Kidney (tissue), 13 donors: ENCODE measurements at regions not wholly inside any gene's neighbourhood (a gene's known extent, or its start where the extent isn't known, plus 50 kb on each side); places are given as distances from the start of the nearest gene placed in this dataset.

Source experiments
- DNase-seq, 5 donors: peaks; one replicate each; pipeline ENCODE4 v3.0.0-alpha.2; 2013 to 2020
- FAIRE-seq: peaks from 2 replicates; lab custom pipeline; 2012; peaks lifted over from hg19 to GRCh38; lab: Jason Lieb, UNC
- H3K27ac ChIP-seq, 2 donors: one replicate each; pipeline ENCODE4 v1.7.0; 2013; ENCODE audit warnings: low read depth in 2 of 2, low read length in 2 of 2, inconsistent platforms in 1 of 2
- H3K27me3 ChIP-seq: one replicate; pipeline ENCODE4 v1.7.1; 2013; ENCODE audit warnings: low read length, inconsistent platforms; ENCODE audit not compliant: control insufficient read depth, insufficient read depth
- H3K36me3 ChIP-seq, 3 donors: one replicate each; pipeline versions ENCODE4 v1.7.0 to v1.7.1; 2013; ENCODE audit warnings: low read length in 3 of 3, control low read depth in 1 of 3, inconsistent platforms in 1 of 3; ENCODE audit not compliant: insufficient read depth in 3 of 3, control insufficient read depth in 2 of 3
- H3K4me1 ChIP-seq, 3 donors: one replicate each; pipeline versions ENCODE4 v1.7.0 to v1.7.1; 2013; ENCODE audit warnings: low read length in 3 of 3, inconsistent platforms in 1 of 3, low read depth in 1 of 3; ENCODE audit not compliant: control insufficient read depth in 2 of 3, insufficient read depth in 2 of 3
- H3K4me3 ChIP-seq, 3 donors: one replicate each; pipeline versions ENCODE4 v1.7.0 to v1.8.1; 2013; ENCODE audit warnings: low read length in 3 of 3, control low read depth in 1 of 3, inconsistent platforms in 1 of 3
- H3K9ac ChIP-seq, 3 donors: one replicate each; pipeline versions ENCODE4 v1.7.0 to v1.7.1; 2013; ENCODE audit warnings: low read length in 3 of 3, control low read depth in 1 of 3, inconsistent platforms in 1 of 3
- H3K9me3 ChIP-seq, 3 donors: one replicate each; pipeline versions ENCODE4 v1.7.0 to v1.7.1; 2013; ENCODE audit warnings: low read length in 3 of 3, control low read depth in 1 of 3, inconsistent platforms in 1 of 3; ENCODE audit not compliant: control insufficient read depth in 2 of 3, insufficient read depth in 1 of 3
- CTCF ChIP-seq: IDR thresholded peaks from 3 replicates; pipeline ENCODE4 v1.5.1; 2012; ENCODE audit warnings: mild to moderate bottlenecking, moderate library complexity, borderline replicate concordance; ENCODE audit not compliant: insufficient read depth; ENCODE audit errors: extremely low read depth
- intact Hi-C: fragments of 100-400 bp; cut with DNase I; formaldehyde crosslinking; loops from one replicate; pipeline ENCODE4 v1.11.1; 2022
- donor health status: control.
- donor health status: control.
- donor health status: control.
- donor health status: control.
- donor health status: control.
- donor health status: DM: yes; HTN: yes; CAD: no.
- donor health status: Normal renal cell carcinoma (clear cell type).

- DNase-seq = no peak
- intact Hi-C loops = no loop called here
- FAIRE-seq = no peak
These were observed 363.9 kb upstream of the TNRC6C start for GRCh38 chr17:77594416-77595209.

GRCh38 chr17:77596491-77597417 is 361.7 kb upstream of the TNRC6C start:
- H3K9ac ChIP-seq = no peak overlapping the region
- no peak overlapping the region for H3K27ac ChIP-seq
- H3K27me3 ChIP-seq = no peaks in the 10 kb centered on the region
- H3K4me1 ChIP-seq = peaks cover 0 to 5% (median 0%) of the 10 kb centered on the region in 3 donors
- H3K4me3 ChIP-seq = no peak overlapping the region
- TF ChIP-seq CTCF = no peak
- H3K36me3 ChIP-seq = no peaks in the 10 kb centered on the region
- intact Hi-C loops = no loop called here
- FAIRE-seq = no peak
- no peak for DNase-seq
- no peaks in the 10 kb centered on the region for H3K9me3 ChIP-seq

More at GRCh38 chr17:77594416-77595209, 363.9 kb upstream of the TNRC6C start:
- no peaks in the 10 kb centered on the region for H3K9me3 ChIP-seq
- H3K36me3 ChIP-seq = no peaks in the 10 kb centered on the region
- no peaks in the 10 kb centered on the region for H3K4me1 ChIP-seq
- no peaks in the 10 kb centered on the region for H3K27me3 ChIP-seq
- H3K27ac ChIP-seq = no peak overlapping the region
- no peak for TF ChIP-seq CTCF
- H3K4me3 ChIP-seq = no peak overlapping the region
- no peak overlapping the region for H3K9ac ChIP-seq

- Histone ChIP-seq H3K27me3 (no peaks in the 10 kb centered on the region), H3K4me3 (no peak overlapping the region), H3K36me3 (no peaks in the 10 kb centered on the region), H3K9ac (no peak overlapping the region), H3K4me1 (peaks cover 0 to 7% (median 0%) of the 10 kb centered on the region in 3 donors), H3K9me3 (no peaks in the 10 kb centered on the region), H3K27ac (no peak overlapping the region)
- FAIRE-seq = no peak
- intact Hi-C loops = no loop called here
- no peak for TF ChIP-seq CTCF
- DNase-seq = no peak
These were observed 360.9 kb upstream of the TNRC6C start for GRCh38 chr17:77597418-77598240.
